HG02981 (cell line): ENCODE measurements at regions not wholly inside any gene's neighbourhood (a gene's known extent, or its start where the extent isn't known, plus 50 kb on each side); places are given as distances from the start of the nearest gene placed in this dataset.

Experiments
- ATAC-seq: cut with Tn5 transposase; IDR thresholded peaks from one replicate; pipeline ENCODE4 v1.9.1; 2021; ENCODE audit warnings: mild to moderate bottlenecking, moderate library complexity; ENCODE audit not compliant: unreplicated experiment

DNA sequence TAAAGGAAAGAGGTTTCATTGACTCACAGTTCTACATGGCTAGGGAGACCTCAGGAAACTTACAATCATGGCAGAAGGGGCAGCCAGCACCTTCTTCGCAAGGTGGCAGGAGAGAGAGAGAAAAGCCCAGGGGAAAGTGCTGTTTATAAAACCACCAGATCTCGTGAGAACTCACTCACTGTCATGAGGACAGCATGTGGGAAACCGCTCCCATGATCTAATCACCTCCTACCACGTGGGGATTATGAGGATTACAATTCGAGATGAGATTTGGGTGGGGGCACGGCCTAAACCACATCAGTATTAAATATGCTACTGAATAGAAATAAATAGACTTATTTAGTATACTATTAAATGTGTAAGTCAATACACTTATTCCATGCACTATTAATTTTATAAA lies 70.6 kb upstream of the TCF21 start:
- ATAC-seq = no peak

GRCh38 chr6:133820208-133820607 lies 68.7 kb upstream of the TCF21 start:
- ATAC-seq = no peak

- no peak for ATAC-seq
These were observed 61.1 kb upstream of the TCF21 start for GRCh38 chr6:133827766-133828165.

GRCh38 chr6:133833949-133834359 lies 55.0 kb upstream of the TCF21 start:
- ATAC-seq = no peak

DNA sequence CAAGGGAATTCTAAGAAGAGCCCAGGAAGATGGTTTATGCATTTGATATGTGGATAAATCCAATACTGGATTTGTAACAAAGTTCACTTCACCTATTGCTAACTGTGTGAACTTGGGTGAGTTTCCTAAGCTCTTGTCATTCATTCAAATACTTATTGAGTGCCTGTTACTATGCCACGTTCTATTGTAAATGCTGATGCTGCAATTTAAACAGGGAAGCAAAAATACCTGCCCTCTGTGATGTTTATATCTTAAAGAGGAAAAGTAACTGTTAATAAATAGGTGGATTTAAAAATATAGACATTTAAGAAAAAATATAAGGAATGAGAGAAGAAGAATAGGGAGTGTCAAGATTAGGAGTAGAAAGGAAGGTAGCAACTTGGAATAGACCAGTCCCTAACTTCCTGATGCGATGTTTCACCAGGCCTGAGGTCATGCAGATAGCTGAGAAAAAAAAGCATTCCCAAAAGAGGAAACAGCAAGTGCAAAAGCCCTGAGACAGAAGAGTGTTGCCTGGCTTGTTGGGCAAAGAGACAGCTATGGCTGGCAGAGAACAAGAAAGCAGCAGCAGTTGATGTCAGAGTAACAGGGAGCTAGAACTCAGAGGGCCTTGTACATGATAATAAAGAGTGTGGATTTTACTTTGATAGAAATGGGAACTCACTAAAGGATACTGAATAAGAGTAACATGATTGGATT lies 54.3 kb upstream of the TCF21 start:
- ATAC-seq = no peak

GRCh38 chr6:133835901-133836300 lies 53.0 kb upstream of the TCF21 start:
- no peak for ATAC-seq

GRCh38 chr6:133837801-133838349 lies 51.0 kb upstream of the TCF21 start:
- ATAC-seq = peak; percentile 84
